ENCODE measurements at regions not wholly inside any gene's neighbourhood (a gene's known extent, or its start where the extent isn't known, plus 50 kb on each side); places are given as distances from the start of the nearest gene placed in this dataset.
"Not testable (repeated sequence)": the region's sequence is repeated elsewhere in the genome, so short reads cannot be mapped to it uniquely, and the experiment has no call there.

- DNase-seq: no peak
Observed at GRCh38 chr5:87741881-87742280, 329.2 kb upstream of the CCNH start.

DNA sequence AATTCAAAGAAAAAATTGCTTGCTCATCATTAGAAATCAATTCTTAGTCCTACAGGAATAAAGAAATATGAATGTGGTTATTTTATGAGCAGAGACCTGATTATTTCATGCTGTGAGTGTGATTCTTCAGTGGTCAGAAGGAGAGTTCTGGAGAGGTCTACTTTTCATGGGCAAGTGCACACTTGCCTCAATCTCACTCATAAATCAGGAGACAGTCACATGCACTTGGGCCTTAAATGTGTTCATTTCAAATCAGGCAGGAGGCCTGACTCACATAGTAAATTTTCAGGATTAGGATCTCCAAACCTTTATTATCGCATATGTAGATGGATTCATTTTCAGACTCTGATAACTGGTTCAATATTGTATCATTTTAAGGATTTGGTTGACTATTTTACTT is 323.2 kb upstream of the CCNH start:
- DNase-seq: no peak

DNA sequence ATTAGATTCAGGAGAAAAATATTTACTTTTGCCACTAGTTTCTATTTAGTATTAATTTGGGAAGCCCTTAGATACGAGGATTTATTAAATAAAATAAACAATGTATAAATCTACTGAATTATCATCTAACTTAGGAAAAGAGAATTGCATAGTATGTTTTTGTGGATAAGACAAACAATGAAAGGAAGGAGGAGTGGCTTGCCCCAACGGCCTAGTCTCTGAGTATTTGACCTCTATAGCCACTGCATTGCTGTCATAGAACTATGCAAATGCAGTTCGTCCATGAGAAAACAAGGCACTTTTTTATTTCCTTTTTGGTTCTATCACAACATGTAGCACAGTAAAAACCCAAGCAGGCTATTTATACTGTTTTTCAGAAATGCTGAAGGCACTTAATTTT is 321.2 kb upstream of the CCNH start:
- no peak for DNase-seq

GRCh38 chr5:87732875-87733768 is 320.4 kb upstream of the CCNH start:
- DNase-seq: no peak

DNA sequence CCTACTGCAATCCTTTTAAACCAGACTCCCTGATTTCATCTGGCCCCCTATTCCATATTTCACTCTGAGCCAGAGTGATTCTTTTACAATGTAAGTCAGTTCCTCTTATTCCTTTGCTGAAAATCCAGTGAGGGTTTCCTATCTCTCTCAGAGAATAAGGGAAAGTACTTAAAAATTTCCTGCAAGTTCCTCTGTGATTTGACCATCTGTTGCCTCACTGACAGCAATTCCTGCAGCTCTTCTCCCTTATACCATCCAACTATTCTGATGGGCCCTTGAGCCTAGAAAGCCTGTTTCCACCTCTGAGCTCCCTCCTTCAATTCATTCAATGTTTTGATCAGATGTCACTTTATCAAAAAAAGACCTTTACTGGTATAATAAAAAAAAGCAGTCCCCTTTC is 317.1 kb upstream of the CCNH start:
- peak; percentile 36 for DNase-seq

DNA sequence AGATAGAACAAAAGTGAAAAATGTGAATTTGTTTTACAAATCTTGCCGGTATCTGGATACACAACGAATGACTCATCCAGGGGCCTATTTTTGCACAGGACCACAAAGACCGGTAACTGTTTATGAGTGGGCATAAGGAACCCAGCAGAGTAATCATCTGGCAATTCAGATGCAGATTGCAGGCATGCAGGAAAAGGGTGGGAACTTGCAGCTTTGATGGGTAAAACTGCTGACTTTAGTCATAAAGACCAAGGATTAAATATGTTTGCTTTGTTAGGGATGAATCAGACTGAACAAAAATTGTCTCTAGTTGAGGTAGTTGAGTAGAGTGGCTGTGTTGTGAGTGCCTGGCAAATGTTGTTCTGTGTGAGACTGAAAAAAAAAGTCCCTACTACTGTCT is 309.6 kb upstream of the CCNH start:
- no peak for DNase-seq

DNA sequence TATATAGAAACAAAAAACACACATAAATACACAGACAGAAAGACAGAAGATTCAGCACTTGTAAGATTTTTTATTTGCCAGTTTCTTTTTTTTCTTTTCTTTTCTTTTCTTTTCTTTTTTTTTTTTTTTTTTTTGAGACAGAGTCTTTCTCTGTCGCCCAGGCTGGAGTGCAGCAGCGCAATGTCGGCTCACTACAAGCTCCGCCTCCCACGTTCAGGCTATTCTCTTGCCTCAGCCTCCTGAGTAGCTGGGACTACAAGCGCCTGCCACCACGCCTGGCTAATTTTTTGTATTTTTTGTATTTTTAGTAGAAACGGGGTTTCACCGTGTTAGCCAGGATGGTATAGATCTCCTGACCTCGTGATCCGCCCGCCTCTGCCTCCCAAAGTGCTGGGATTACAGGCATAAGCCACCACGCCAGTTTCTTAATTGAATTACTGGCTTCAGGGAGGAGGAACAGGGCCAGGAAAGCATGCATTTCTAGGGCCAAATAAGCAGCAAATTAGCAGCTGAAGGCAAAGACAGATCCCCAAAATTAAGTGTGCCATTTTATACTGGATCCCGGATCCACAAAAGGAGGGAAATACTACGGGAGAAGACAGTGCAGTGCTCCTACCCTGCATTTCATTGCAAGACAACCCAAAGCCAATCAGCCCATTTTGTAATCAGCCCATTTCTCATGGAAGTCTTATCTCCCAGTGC is 305.6 kb upstream of the CCNH start:
- not testable (repeated sequence) for DNase-seq

- no peak for DNase-seq
Observed at GRCh38 chr5:87717761-87718160, 305.0 kb upstream of the CCNH start.

GRCh38 chr5:87705876-87706275 is 293.1 kb upstream of the CCNH start:
- no peak for DNase-seq

GRCh38 chr5:87686975-87687374 is 274.2 kb upstream of the CCNH start:
- DNase-seq: no peak

- no peak for DNase-seq
Observed at GRCh38 chr5:87686018-87686417, 273.3 kb upstream of the CCNH start.

DNA sequence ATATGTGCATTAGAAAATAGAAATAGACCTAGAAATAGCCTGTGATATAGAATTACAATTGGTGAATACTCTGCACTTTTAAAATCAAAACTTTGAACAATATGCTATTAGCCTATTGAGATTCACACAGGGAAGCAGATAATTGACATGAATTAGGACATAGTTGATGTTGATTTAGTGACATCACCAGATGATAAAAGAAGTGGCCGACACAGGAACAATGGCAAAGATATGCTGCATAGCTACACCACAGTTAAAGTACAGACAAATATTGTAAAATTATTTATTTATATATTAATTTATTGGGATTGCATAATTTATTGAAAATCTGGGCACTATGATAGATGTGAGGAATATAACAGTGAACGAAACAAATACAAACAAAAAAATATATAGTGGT is 261.5 kb upstream of the CCNH start:
- no peak for DNase-seq

DNA sequence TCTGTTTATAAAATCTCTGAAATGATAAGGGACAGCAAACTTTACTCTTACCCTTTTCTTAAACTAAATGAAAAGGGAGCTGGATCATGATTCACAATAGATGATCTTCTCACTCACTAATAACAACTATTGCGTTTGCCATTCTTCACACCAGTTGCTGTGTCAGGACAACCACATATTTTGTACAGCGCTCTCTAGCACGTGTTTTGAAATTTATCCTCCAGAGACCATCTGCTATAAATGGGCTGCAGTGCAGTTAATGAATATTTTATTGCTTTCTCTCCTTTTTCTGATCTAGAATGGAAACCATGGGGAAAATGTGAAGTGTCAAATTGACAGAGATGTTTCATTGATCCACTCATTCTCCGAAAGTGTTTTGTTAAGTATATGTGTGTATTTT is 258.4 kb upstream of the CCNH start:
- no peak for DNase-seq

GRCh38 chr5:87665166-87665565 is 252.4 kb upstream of the CCNH start:
- DNase-seq: no peak

GRCh38 chr5:87661784-87662566 is 249.2 kb upstream of the CCNH start:
- no peak for DNase-seq

GRCh38 chr5:87653242-87653641 is 240.5 kb upstream of the CCNH start:
- DNase-seq: no peak

GRCh38 chr5:87650284-87650683 is 237.6 kb upstream of the CCNH start:
- no peak for DNase-seq

DNA sequence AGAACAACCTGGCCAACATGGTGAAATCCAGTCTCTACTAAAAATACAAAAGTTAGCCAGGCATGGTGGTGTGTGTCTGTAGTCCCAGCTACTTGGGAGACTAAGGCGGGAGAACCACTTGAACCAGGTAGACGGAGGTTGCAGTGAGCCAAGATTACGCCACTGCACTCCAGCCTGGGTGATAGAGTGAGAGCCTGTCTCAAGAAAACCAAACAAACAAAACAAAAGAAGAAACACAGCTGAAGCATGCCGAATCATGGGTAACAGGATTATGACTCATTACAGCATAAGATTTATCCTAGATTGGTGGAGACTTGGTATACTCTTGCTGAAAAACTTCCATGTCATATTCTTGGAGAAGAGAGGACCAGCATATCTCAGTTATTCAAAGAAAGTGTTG is 236.7 kb upstream of the CCNH start:
- DNase-seq: no peak

- DNase-seq: no peak
Observed at GRCh38 chr5:87645224-87645623, 232.5 kb upstream of the CCNH start.

GRCh38 chr5:87640902-87641301 is 228.2 kb upstream of the CCNH start:
- no peak for DNase-seq

- no peak for DNase-seq
Observed at GRCh38 chr5:87627363-87627762, 214.6 kb upstream of the CCNH start.

- no peak for DNase-seq
Observed at GRCh38 chr5:87608385-87608784, 195.7 kb upstream of the CCNH start.

DNA sequence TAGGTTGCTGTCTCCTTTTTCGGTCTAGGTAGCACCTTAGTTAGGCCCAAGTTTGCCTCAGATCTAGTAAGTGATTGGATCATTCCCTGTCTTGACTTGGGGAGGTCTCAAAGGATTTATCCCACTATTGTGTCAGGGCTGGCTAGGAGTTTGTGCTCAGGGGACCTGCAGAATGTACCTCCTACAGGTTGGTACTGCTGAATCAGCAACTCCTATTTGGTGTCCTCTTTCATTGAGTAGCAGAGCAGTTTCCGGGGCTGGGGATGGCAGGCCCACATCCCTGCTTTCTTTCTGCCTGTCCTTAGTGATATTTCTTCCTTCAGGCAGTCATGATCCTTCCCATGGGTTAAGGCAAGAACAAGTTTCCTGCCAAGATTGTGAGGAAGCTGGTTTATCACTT is 192.9 kb upstream of the CCNH start:
- no peak for DNase-seq

DNA sequence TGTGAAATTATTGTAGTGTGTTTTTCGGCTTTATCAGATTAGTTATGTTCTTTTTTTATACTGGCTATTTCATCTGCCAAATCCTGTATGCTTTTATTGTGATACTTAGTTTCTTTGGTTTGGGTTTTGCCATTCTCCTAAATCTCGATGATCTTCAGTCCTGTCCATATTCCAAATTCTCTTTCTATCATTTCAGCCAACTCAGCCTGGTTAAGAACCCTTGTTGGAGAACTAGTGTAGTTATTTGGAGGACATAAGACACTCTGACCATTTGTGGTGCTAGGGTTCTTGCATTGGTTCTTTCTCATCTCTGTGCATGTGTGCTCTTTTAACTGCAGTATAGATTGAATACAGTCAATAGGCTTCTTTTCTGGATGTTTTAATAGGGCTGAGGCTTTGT is 187.0 kb upstream of the CCNH start:
- no peak for DNase-seq

Measured in DMS 273 treated with DMSO at 0.1 percent for 48 hours (cell line).